SK-N-DZ (cell line): ENCODE measurements at regions not wholly inside any gene's neighbourhood (a gene's known extent, or its start where the extent isn't known, plus 50 kb on each side); places are given as distances from the start of the nearest gene placed in this dataset.

Experiments used
- DNase-seq: peaks from one replicate; pipeline ENCODE4 v3.0.0-alpha.2; 2015; ENCODE audit warnings: low spot score

DNA sequence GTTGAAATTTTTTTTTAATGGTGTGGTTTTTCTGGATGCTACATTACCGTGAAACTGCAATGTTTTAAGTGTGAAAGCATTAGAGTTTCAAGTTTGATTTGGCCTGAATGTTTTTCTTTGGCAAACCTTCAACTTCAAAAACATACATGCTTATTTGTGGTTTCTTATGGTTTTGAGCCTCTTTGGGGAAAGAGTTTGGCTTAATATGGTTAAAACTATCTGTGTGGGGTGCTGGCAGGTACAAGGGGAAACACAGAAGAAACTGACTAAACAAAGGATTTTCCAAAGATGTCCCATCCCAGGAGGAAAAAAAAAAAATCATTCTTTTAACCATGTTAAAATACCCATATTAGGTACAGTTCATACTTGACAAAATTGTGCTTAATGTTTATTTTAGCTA, 121.1 kb downstream of the HGF start:
- no peak for DNase-seq

DNA sequence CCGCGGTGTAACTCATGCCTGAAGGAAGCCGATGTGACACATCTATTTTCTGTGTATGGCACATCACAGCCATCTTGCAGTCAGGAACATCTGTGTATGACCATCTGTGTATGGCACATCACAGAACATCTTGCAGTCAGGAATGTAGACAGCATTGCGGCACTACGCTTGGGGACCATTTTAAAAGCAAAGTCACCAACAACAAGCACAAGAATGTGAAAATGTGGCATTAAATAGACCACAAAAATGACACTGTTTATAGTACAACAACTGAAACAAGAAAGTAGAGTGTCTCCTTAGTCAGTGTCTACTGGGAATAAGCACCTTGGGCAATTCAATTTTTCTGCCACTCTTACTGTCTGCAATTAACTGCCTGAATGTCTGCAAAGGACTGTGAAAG, 124.4 kb downstream of the HGF start:
- no peak for DNase-seq

DNA sequence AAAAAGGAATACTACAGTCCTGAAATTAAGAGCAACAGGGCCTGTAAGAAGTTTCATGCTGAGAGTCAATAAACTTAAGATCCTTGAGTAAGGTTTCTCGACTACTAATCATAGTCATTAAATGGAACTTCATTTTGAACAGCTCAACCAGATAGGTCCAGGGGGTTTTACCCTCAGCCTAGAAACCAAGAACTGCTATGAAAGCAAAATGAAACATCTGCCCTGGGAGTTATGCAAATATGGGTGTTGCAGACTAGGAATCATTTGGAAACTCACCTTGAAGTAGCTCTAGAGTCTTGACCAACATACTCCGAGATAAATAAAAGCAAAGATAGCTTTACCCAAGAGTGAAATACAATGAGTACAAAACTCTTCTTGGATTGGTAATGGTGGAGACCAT, 128.0 kb downstream of the HGF start:
- no peak for DNase-seq

DNA sequence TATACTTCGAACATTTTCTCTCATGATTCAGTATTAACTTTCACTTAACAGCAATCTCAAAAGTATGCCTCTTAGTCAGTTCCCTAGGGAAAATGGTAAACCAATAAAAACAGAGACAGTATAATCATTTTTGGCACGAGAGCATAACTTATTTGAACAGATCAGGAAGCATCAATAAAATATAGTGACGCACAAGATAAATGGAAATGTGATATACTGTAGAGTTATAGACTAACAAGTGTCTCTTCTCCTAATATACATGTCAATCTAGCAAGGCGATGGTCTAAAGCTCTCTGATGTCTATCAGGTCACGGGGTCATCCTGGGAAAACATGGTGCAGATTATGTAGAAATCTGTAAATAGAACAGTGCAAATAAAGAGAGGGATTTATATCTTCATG, 131.6 kb downstream of the HGF start:
- peak; percentile 27 for DNase-seq

DNA sequence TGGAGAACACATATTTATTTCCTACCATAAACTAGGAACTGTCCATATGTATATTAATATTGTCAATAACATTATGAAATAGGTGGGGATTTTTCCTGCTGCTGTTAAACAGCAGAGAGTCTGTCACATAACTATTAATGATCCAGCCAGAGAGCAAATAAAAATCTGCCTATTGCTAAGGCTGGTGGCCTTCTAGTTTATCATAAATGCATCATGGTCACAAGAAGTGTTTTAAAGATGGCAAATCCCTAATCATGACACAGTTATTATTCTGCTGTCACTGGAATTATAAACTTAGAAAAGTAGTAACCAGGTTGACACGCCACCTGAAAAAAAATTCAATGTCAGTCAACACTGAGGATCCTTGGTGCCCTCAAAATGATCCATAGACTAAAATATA, 132.3 kb downstream of the HGF start:
- no peak for DNase-seq

DNA sequence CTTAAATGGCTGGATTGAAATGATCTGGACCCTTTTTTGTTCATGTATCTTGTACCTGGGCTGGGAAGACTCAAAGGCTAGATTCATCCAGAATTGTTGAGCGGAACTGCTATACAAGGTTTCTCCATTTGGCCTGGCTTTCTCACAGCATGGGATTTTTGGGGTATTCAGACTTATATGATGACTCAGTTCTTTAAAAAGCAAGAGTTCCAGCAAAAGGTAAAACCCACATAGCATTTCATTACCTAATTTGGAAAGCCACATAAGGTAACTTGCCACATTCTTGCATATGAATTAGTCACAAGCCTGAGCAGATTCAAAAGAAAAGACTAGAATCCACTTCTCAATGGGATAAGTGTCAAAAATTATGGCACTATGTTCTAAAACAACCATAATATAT, 137.4 kb downstream of the HGF start:
- no peak for DNase-seq

DNA sequence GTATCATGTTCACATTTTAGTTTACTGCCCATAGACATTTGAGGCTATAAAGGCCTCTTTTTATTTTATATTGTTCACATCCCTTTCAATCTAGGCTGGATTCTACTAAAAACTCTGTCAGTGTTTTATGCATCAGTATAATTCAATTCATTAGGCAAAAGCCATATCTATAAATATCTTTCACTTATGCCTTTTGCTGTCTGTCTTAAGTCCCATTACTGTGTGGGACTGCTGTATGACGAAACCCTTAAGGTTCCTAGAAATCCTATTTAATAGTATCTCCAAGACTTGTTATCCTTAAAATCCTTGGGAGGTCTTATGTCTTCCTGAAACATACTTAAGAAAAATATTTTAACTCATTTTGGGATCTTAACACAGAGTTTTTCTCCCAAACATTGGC, 139.2 kb downstream of the HGF start:
- DNase-seq = no peak

DNA sequence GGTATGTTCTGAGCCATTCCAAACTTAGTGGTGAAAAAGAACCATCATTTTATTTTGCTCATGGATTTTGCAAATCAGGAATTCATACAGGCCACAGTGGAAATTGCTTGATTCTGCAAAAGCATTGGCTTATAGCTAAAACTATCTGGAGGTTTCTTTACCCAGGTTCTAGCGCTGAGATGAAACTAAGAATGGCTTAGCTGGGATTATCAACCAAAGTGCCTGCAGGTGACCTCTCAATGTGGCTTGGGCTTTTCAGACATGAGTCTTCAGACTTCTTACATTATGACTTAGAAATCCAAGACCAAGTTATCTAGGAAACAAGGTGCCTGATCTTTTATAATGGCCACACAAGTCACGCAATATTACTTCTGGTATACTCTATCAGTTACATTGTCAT, 140.1 kb downstream of the HGF start:
- no peak for DNase-seq

DNA sequence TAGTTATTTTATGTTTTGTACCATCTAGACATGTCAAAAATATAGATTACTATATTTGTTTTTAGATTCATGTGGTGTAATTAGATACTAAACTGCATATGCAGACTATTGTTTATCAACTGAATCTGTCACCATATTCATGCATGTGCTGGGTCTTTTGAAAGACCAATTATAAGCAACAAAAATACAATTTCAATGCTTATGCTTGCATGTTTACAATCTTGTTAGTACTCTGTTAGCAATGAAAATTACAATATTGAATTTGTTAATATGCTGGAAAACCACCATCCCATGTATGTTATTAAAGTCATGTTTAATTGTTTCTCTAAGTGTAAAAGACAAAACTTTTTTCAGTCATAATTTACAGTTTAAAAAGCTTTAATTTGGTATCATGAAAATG, 140.9 kb downstream of the HGF start:
- DNase-seq = no peak

DNA sequence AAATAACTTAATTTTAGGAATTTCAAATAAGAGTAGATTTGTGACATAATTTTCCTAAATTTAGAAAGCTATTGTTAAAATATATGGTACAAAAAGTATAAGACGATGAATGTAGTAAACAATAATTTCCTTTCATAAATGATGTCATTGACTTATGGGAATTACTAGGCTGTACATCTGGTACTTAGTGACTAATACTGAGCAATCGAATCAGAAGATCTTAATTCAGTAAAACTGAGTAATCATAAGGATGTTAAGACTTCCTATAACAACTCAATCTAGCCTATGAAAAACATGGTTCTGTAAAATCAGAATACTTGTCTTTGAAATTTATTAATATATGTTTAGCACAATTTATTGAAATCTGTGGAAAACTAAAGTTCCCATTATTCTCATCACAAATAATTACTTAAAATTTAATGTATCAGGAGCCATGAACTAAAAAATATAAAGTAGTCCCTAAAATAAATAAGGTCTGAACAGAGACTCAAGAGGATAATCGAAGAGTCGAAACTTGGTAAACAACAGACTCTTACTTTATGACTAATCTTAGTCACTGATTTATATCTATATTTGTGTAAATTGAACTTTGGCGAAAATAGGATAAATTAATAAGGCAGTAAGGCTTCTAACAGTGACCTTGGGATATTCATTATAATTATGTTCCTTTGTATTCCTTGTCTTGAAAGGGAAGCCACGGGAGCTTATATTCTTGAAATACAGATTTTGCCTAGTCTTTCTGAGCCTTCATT, 142.1 kb downstream of the HGF start:
- DNase-seq = no peak

DNA sequence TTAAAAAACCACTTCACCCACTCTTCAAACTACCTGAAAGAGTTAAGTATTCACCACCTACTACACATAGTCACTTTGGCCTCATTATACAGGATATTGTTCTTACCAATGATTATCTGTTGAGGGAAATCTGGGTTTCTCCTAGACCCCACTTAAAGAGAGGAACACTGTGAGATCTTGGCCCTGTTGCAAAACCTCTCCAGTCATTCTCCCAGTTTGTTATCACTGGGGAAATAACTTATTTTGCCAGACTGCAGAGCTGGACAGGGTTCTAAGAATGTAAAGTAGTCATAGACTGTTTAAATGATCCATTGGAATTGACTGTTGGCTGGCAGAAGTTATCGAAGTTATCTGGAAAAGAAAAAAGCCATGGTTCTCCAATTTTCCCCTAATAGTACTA, 143.8 kb downstream of the HGF start:
- no peak for DNase-seq

DNA sequence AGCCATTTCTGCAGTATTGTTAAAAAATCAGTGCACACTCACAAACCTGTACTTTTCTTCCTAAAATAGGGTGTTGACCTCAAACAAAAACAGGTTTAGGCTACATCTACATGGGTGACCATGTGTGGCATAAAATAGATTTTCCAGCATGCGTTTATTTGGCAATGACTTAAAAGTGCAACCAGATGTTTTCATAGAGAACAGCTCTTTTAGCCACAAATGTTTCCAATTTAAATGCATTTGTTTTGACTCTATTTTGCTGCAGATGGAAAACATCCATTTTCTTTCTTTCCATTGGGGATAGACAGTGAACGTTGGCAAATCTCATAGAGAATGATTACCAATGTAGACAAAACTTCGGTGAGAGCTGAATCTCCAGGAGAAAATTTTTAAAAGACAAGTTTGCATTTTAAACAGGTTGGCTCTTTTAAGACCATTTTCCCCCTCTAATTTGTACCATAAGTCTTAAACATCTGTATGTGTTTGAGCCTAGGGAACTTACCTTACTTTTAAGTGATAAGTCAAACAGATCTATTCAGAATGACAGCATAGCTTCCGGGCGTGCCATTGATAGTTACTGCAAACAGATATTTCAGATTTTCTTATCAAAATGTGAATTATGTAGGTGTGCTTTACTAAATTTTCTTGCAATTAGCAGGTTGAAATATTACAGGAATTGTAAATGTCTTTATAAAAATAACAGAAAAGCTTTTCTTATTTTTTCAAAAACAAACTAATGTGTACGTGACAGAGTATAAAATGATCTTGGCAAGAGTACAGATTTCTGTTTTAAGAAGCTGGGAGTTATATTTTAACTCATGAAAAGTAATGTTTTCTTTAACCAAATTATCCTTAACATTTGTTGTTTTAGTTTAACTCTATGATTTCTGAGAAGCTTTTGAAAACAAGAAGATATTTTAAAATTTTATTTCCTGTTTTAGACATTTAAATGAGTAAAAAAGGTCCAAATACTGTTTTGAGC, 144.9 kb downstream of the HGF start:
- no peak for DNase-seq

DNA sequence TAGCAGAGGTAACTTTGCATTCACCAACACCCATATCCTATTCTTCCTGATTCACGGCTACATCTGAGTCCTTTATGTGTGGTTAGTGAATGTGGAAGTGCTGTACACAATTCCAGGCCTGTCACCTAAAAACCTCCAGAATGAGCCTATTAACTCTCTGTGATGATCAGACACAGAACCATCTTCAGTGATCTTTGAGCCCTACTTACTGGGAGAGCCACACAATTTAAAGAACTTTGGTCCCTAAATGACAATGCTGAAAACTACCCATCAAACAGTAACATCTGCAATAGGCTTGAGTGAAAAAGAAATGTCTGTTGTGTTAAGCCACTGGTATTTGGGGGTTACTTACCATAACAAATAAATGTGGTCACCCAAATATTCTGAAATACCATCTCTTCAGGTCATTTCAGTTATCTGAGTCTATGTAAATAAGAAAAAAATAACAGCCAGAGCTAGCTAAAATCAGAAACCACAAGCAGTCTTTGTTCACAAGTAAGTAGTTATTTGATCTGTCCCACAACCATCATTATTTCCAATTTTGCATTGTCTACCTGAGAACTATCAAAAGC, 145.7 kb downstream of the HGF start:
- DNase-seq = no peak

DNA sequence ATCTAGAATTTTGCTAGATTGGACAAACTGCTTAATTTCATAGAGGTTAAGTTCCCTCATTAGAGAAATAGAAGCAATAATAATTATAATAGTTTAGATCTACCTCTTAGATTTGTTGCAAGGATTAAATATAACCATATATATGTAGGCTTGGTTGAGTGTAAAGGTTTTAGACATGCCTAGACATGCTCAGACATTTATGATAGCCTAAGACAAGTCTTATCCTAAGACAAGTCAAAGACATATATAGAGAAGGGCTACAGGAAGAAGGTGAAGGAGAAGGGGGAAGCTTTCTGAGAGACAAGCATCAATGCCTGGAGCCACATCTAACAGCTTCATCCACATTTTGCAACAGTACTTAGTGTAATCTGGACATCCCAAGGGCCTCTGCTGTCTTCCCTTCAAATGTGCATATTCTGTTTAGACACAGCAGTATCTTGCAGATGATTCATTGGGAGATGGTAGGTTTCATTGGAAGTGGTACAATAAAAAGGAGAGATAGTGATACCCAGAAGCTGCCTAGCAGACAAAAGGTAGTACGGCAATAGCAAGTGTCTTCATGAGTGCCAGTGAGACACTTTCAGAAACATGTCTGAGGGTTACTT, 146.5 kb downstream of the HGF start:
- no peak for DNase-seq

DNA sequence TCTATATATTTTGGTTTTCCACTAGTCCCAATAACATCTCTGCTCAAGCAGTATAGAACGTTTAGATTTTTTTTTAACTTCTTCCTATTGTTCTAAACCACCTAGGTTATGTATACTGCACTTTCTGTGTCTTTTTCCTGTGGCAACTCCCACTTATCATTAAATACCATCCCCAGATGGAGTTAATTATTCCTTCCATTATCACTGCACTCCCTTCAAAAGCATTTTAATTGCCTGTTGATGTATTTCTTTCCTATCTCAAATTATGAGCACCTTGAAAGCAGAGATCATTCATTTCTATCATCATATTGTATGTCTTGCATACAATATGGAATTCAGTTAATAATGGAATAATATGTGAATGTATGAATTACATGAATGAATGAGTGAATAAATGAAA, 148.0 kb downstream of the HGF start:
- no peak for DNase-seq

DNA sequence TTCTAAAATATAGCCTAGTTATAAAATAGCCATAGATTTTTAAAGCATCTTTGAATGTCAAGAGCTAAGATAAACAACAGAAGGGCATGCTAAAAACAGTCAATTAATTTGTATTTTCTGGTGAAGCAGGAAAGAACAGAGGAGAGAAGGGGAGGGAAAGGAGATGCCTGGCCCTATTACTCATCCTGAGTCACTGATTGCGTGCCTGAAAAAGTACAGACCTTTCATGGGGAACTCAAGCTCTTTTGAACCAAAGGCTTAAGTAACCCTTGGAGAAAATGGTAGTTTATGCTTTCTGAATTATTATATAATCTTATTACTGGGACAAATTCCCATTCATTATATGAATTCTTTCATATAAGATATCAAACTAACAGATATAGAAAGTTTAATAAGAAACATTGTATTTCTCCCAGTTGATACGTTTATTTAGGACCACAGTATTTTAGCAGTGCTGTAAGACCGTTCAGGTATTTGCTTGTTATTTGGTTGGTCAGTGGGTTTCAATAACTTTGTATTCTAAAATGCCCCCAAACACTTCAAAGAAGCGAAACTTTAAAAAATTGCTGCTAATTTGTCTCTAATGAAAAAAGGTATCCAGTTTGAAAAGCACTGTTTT, 151.3 kb downstream of the HGF start:
- DNase-seq = no peak

DNA sequence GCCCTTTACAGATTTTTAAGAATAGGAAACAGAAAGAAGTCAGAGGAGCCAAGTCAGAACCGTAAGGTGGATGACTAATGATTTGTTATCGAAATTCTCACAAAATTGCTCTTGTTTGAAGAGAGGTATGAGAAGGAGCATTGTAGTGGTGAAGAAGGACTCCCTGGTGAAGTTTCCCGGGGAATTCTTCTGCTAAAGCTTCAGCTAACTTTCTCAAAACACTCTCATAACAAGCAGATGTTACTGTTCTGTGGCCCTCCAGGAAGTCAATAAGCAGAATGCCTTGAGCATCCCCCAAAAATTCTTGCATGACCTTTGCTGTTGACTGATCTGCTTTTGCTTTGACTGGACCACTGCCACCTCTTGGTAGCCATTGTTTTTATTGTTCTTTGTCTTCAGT, 152.9 kb downstream of the HGF start:
- DNase-seq = no peak

DNA sequence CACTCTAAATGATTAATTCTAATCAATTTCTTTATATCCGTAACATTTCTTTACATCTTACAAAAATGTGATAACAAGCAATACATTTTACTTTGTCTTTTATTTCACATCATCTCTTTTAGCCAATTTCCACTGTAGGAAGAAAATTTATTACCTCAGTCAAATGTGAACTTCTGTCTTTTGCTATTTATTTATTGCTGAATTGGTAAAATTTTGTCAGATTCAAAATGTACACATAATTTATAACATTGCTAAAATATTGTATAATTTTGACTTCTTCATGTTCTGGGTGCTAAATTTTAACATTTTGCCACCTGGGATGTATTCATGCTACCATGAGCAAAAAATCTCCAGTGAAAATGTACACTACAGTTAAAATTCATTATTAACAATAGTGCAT, 158.0 kb downstream of the HGF start:
- DNase-seq = no peak

DNA sequence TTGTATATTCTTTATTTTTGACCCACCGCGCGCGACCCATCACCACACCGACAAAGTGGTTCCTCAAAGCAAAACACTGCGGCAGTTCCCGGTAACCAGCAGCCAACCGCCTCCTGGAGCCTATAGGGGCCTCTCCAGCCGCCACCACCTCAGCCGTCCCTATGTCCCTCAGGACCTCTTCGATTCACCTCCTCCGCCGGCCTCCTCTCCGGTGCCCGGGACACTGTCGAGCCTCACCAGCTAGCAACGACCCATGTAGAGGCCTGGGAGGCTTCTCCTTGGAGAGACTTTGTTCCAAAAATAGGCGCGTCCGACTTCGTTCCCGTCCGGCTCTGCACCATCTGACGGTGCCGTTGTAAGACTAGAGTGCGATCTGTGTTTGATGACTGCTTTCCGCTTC, 158.8 kb downstream of the HGF start:
- no peak for DNase-seq

DNA sequence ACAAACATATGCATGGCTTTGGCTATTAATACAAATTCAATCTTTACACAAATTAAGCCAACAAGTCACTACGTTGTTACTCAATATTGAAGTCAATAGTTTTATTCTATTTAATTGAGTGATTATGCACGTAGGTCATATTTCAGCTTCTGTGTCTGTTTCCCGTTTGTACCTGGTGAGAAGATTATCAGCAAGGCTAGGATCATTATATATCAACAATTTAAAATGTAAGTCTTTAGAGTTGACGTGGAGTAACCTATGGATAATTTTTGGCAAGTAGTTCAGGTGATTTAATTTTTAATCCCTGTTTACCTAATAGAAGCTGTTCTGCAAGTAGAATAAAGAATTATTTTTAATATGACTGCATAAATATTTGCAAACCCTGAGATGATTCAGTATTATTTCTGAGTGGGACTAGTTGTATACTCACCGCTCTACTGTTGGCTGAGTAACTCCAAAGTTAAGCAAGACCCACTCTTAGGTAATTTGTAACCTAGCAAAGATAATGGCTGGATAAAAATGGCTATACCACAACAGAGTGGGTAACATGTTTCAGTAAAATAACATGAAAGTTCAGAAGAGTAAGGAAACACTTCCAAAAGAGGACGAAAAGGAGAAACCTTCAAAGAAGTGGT, 161.0 kb downstream of the HGF start:
- no peak for DNase-seq

DNA sequence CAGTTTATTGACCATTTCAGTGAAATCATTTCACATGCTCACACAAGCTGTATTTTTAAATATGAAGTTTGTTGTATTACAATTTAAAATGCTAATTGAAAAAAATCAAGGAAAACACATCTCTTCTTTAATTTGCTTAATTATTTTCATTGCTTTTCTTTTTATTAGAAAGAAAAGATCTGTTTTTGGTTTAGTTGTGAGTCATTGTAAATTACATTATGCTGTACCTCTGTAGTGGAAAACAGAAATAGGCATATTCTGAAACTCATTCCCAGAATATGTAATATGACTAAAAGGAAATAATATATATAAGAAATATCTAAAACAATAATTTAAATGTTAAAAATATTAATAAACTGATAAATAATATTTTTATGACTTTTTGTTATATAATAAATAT, 161.9 kb downstream of the HGF start:
- DNase-seq = no peak
